GM19455 (cell line): ENCODE measurements at regions not wholly inside any gene's neighbourhood (a gene's known extent, or its start where the extent isn't known, plus 50 kb on each side); places are given as distances from the start of the nearest gene placed in this dataset.

Experiments used
- ATAC-seq: cut with Tn5 transposase; IDR thresholded peaks from one replicate; pipeline ENCODE4 v1.9.1; 2021; ENCODE audit not compliant: unreplicated experiment

DNA sequence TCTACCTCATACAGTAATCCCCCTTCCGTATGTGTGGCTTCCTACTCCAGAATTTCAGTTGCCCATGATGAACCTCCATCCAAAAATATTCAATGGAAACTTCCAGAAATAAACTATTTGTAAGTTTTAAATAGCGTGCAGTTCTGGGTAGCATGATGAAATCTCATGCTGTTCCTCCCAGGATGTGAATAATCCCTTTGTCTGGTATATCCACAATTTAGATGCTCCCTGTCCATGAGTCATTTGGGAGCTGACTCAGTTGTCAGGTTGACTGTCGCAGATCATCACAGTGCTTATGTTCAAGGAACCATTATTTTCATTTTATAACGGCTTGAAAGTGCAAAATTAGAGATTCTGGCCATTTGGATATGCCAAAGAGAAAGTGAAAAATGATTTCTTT, 290.1 kb upstream of the CDH9 start:
- no peak for ATAC-seq

DNA sequence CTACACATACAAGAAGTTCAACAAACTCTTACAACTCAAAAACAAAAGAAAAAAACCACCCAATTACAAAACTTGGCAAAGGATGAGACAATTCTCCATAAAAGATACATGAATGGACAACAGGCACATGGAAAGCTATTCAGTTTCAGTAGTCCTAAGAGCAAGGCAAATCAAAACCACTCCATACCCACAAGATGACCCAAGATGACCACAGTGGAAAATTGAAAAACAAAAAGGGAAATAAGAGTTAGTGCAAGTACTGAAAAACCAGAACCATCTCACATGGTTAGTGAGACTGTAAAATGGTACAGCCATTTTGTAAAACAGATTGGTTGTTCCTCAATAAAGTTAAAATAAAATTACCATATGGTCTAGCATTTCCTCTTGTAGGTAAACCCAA, 287.1 kb upstream of the CDH9 start:
- no peak for ATAC-seq

DNA sequence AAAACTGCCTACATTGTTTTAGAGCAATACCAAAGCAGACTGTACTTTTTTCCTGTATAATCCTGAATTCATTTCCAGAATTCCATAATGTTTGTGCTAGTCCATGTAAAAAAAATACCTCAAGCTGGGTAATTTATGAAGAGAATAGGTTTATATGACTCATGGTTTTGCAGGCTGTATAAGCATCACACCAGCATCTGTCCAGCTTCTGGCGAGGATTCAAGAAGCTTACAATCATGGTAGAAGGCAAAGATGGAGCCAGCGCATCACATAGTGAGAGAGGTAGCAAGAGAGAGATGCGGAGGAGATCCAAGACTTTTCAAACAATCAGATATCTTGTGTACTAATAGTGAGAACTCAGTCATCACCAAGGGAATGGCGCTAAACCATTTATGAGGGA, 280.3 kb upstream of the CDH9 start:
- ATAC-seq, result no peak

DNA sequence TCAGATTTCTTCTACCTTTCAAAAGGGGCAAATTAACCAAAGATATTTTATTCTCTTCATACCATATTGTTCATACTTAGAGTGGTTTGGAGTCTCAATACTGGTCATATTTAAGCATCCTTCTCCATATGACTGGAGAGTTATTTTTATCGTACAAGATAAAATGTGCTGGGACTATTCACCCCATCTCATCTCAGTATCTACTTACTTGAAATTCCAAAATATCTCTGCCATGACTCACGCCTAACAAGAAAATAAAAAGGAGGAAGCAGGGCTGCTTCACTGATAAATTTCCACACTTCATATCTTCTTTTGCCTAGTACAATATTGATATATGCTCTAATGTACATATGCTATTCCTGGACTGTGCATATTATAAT, 277.9 kb upstream of the CDH9 start:
- ATAC-seq, result no peak

DNA sequence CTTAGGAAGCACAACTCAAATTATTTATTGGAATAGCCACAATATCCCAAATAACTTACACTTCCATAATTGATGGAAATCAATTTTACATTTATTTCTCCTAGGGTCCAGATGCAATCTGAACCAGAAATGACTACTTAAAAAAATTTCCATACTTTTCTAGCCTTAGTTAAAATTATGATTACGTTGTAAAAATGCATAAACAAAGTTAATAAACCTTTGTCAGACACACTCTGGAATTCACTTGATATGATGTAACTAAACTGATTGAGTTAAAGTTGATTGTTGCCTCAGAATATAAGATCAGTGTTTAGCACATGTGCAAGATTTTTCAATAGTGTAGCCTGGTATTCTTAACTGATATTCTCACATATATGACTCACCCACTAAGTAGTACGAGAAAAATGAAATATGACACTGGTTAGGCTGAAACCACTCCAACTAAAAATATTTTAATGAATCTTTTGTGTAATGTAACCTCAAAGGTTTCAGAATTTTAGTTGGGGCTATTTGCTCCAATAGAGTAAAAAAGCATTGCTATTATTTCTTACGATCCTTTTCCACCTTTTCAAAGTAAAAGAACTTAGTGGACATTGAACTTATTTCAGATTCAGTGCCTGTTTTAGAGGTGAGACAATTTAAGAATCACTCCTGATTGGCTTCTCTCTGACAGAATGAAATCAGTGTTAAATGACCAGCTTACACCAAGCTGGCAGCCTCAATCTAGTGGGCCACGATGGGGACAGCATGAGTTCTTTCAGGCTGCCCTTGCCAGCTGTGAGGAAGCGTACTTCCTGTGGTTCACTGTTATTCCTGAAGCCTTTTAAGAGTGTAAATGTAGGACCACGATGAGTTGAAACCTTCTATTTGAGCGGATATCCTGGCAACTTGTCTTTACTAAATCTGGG, 277.2 kb upstream of the CDH9 start:
- no peak for ATAC-seq

DNA sequence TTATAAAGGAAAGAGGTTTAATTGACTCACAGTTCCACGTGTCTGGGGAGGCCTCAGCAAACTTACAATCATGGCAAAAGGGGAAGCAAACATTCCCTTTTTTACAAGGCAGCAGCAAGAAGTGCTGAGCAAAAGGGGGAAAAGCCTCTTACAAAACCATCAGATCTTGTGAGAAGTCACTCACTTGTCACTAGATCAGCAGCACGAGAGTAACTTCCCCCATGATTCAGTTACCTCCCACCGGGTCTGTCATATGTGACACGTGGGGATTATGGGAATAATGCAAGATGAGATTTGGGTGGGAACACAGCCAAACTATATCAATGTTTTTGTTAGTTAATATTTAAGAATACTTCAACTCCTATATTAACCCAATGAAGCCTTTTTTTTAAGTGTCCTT, 275.2 kb upstream of the CDH9 start:
- ATAC-seq, result no peak

DNA sequence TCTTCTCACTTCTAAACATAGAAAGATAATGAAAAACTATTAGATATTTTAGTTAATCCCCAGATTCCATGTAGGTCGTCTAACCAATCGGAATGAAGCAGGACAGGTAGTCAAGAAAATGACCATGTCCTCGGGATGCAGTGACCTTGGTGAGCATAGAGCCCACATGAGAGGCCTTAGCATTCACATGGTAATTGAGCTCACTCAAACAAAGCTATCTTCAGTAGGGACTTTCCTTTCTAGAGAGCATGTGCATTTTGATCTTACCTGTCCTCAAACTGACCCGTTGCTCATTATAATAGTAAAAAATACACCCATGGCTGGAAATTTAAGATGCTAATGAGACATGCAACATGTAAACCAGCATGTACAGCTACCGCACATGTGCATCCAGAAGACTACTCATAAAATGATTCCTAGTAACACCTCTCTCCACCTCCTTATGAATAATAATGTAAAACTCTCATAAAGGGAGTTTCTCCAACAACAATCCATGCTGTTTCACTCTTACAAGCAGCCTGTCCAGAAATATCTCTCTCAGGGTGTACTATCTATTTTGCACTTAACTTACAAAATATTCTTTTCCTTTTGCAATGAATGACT, 274.0 kb upstream of the CDH9 start:
- no peak for ATAC-seq

DNA sequence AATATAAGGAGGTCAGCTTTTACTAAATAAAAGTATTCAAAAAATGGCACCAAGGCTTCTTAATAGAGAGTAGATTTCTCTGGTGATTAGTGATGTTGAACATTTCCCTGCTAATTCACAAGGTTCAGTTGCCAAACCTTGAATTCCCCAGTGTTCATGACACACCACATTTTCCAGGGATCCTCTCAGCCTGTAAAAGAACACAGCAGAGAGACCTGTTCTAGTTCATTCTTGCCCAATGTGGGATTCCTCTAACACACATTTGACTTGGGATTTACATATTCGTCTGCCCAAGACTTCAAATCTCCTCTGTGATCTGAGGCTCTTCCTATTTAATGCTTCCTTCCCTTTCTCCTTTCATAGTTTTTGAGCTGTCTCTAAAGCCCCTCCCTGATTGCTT, 273.2 kb upstream of the CDH9 start:
- ATAC-seq, result no peak

DNA sequence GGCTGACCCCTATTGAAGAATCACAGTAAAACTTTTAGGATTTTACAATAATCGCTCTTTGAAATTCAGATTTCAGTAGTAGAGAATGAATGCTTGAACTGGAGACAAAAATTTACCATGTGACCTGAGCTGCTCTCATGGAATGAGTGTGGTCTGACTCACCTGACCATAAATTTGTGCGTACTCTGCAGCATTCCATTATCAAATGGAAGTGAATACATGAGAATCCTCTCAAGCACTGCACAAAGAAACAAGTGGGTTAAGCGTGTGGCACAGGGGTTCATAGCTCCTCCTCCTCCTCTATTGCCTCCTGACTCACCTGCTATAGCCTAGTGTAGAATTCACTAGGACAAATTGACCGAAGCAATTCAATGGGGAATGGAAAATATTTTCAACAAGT, 269.8 kb upstream of the CDH9 start:
- no peak for ATAC-seq

DNA sequence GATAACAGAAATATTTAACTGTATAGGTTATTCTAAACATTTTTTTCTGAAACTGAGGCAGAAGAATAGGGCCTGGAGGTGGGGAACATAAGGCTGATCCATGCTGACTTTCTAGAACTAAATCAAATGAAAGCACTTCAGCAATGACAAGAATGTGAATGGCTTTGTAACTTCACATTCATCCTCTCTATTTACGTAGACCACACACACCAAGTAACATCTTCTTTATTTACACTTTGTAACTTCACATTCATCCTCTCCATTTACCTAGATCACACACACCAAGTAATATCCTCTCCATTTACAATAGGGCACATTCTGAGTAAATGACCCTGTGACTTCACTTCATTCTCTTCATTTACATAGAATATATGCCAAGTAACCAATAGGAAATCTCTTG, 251.8 kb upstream of the CDH9 start:
- ATAC-seq, result no peak

DNA sequence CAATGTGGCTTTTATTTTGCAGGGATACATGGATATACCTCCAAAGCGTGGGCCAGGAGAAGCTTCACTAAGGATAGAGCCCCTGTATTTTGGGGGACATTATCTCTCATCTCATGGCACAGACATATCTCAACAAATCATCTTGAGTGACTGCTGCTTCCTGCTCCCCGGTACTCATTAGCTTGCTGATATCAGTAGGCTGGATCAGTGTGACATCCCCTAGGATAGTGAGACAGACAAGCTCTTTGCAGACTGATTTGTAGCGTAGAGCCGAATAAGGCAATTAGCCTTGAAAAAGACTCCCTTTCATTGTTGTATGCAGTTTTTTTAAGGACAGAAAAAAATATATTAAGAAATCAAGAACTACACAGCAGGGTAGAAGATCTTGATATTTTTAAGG, 237.7 kb upstream of the CDH9 start:
- ATAC-seq, result no peak

DNA sequence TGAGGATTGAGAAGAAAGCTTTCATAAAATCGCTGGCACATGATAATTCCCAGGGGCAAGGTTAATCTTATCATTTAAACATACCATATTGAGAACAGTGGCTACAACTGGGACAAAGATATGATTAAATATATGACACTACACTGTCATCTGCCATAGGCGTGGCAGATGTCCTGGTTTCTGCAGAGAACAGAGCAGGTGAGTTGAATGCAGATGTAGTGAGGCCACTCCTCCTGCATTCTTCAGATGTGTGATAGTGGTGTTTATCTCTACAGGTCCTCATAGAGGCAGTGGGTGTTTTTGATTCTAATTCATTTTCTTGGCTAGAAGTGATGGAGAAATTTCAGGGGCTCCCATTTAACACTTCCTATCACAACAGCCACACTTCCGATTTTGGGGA, 237.0 kb upstream of the CDH9 start:
- no peak for ATAC-seq

DNA sequence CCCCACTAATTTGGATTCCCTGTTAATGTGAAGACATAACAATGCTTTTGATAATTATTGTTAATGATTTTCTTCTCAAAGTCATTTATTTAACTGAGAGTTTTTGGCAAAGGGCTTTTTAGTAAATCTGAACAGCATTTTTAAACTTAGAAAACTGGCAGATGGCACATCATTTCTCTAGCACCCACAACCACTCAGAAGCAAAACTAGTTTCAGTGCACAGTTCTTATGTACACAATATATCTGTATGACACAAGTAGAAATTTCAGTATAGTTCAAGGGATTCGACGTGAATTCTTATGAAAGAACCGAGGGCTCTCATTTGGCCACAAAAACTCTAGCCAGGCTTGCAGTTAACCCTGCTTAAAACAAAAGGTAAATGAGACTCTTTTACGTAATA, 231.4 kb upstream of the CDH9 start:
- ATAC-seq, result no peak

DNA sequence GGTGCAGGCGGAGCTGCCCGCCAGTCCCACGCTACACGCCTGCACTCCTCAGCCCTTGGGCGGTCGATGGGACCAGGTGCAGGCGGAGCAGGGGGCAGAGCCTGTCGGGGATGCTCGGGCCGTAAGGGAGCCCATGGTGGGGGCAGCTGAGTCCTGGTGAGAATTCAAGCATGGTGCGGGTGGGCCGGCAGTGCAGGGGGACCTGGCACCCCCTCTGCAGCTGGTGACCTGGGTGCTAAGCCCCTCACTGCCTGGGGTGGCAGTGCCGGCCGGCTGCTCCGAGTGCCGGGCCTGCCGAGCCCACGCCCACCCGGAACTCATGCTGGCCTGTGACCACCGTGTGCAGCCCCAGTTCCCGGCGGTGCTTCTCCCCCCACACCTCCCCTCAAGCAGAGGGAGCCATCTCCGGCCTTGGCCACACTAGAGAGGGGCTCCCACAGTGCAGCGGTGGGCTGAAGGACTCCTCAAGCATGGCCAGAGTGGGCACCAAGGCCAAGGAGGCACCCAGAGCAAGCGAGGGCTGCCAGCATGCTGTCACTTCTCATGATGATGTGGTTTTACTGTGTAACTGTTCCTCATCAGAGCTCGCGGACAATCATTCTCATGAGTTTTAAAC, 228.9 kb upstream of the CDH9 start:
- no peak for ATAC-seq

DNA sequence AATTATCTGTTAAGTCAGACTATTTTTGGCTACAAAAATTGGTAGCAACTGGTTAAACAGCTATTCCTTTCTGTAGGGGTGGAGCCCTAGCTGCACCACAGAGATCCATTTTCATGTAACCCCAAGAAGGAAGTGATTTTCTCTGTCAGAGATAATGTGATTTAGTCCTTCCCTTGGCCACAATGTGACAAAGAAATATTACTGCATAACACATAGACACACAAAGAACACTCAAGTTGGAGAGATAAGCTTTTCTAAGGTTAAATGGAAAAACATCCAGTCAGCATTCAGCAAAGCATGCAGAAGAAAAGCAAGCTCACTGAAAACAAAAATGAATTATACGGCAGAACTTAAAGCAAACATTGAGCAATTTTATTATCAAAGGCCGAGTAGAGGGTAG, 227.8 kb upstream of the CDH9 start:
- no peak for ATAC-seq

DNA sequence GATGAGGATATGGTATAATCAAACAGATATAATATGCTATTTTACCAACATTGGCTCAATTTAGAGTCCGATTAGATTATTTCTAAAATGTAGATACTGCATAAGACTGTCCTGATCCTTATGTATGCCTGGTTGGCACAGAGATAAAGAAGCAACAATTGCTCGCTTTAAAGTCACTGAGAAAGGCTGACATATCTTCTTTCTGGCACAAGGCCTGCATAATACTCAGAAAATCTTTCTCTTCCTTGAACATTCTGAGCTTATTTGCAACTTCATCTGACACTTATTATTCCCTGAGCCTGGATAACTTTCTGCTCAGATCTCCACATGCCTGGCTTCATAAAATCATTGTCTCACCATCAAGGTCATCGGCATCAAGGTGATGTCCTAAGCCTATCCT, 219.3 kb upstream of the CDH9 start:
- ATAC-seq, result no peak

DNA sequence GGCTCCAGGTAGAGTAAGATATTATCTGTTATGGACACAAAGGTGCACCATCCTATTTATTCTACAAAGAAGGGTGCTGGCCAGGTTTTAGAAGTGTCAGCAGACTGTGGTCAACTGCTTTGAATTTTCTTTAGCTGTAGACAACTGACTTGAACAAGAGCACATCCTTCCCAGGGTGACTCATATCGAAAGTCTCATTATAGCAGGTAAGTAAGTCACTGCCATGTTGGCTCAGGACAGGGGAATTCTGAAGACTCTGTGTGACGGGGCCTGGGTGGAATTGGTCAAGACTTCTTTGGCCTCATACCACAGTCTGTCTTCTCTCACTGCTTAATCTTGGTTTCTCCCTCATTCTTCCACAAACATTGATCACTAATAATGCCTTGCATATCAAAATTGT, 214.5 kb upstream of the CDH9 start:
- no peak for ATAC-seq

DNA sequence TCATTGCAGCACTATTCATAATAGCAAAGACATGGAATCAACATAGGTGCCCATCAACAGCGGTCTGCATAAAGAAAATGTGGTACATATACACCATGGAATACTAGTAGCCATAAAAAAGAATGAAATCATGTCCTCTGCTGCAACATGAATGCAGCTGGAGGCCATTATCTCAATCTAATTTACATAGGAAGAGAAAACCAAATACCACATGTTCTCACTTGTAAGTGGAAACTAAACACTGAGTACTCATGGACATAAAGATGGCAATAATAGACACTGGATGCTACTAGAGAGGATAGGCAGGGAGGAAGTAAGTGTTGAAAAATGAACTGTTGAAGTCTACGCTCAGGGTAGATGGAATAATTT, 203.9 kb upstream of the CDH9 start:
- ATAC-seq, result no peak

DNA sequence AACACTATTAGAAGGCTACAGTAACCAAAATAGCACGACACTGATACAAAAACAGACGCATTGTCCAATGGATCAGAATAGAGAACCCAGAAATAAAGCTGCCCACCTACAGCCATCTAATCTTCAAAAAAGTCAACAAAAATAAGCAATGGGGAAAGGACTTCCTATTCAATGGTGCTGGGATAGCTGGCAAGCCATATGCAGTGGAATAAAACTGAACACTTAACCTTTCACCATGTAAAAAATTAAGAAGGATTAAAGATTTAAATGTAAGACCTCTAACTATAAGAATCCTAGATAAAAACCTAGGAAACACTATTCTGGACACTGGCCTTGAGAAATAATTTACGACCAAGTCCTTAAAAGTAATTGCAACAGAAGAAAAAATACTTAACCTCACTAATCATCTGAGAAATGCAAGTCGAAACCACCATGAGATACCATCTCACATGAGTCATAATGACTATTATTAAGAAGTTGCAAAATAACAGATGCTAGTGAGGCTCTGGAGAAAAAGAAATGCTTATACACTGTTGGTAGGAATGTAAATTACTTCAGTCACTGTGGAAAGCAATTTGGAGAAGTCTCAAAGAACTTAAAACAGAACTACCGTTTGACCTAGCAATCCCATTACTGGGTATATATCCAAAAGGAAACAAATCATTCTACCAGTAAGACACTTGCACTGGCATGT, 203.3 kb upstream of the CDH9 start:
- no peak for ATAC-seq

DNA sequence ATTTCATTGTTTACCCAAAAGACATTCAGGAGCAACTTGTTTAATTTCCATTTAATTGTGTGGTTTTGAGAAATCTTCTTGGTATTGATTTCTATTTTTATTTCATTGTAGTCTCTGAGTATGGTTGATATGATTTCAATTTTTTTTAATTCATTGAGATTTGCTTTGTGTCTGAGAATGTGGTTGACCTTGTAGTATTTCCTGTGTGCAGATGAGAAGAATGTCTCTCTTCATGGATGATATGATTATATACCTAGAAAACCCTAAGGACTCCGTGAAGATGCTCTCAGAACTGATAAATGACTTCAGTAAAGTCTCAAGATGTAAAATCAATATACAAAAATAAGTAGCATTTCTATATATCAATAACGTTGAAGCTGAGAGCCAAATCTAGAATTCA, 202.4 kb upstream of the CDH9 start:
- no peak for ATAC-seq

DNA sequence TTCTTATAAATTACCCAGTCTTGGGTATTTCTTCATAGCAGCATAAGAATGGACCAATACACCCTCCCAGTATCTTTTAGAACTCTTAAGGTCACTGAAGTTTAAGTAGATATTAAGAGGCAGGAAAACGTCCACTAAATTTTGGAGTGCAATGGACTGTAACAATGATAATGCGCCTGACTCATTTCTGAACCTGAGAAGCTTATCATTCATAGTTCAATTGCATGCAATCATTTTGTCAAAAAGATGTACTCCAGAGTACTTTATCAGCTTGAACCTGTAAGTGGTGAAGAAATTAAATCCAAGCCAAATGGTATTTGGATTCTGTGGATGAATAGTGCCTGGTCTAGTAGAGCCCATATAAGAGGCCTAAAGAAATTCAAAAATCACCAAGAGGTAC, 196.5 kb upstream of the CDH9 start:
- no peak for ATAC-seq

DNA sequence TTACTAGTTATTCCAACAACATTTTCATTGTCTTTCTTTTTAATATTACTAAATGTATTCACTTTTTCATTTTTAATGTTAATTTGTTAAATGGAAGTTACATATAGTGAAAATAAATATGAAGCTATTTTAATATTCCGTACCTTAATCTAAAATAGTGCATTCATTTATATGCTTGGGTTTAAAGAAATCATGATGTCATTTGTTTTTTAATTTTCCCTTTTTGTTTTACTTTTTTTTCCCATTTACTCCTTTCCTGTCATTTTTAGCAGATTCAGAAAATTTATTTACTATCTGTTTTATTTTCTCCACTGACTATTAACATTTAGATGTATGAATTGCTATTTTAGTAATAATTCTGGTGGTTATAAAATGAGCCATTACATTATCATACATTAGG, 183.0 kb upstream of the CDH9 start:
- no peak for ATAC-seq
